ENCODE measurements at regions not wholly inside any gene's neighbourhood (a gene's known extent, or its start where the extent isn't known, plus 50 kb on each side); places are given as distances from the start of the nearest gene placed in this dataset.

GRCh38 chr9:7360513-7360912 lies 439.1 kb downstream of the DMAC1 start:
- no peak overlapping the region for H3K4me2 ChIP-seq (ENCODE audit: extremely low read depth, insufficient read depth, low read length)
- H2AFZ ChIP-seq (ENCODE audit: low read length), result no peak overlapping the region
- no peaks in the 10 kb centered on the region for H3K27me3 ChIP-seq (ENCODE audit: control insufficient read depth, insufficient read depth, low read length)
- TF ChIP-seq CTCF (conservative IDR thresholded peaks at IDR 0.05 in 1 of 2, IDR thresholded peaks at IDR 0.05 in 1 of 2; ENCODE audit: low read depth in 1 of 2, low read length in 2 of 2) (no peak), EZH2 (IDR thresholded peaks at IDR 0.05; ENCODE audit: low read length, missing control alignments) (no peak)
- no peak for DNase-seq (ENCODE audit: low read depth in 2 of 2)
- H3K27ac ChIP-seq (ENCODE audit: insufficient read depth, low read length), result no peak overlapping the region
- H3K9ac ChIP-seq (ENCODE audit: insufficient read depth, low read length), result no peak overlapping the region
- H4K20me1 ChIP-seq (ENCODE audit: control insufficient read depth, extremely low read depth, insufficient read depth, low read length), result no peaks in the 10 kb centered on the region
- no peaks in the 10 kb centered on the region for H3K4me1 ChIP-seq (ENCODE audit: control insufficient read depth, extremely low read depth, insufficient read depth, low read length)
- no peak overlapping the region for H3K4me3 ChIP-seq (replicated peaks in 1 of 4; ENCODE audit: control extremely low read depth in 1 of 4, insufficient read depth in 1 of 4, low read depth in 3 of 4, low read length in 4 of 4)
- H3K9me3 ChIP-seq (ENCODE audit: control insufficient read depth, insufficient read depth, low read depth, low read length), result no peaks in the 10 kb centered on the region
- no peaks in the 10 kb centered on the region for H3K36me3 ChIP-seq (ENCODE audit: control insufficient read depth, insufficient read depth, low read length)
- no peaks in the 10 kb centered on the region for H3K79me2 ChIP-seq (ENCODE audit: control insufficient read depth, insufficient read depth, low read length)

GRCh38 chr9:7358876-7359275 lies 440.7 kb downstream of the DMAC1 start:
- Histone ChIP-seq H3K79me2 (ENCODE audit: control insufficient read depth, insufficient read depth, low read length) (no peaks in the 10 kb centered on the region), H3K4me3 (replicated peaks in 1 of 4; ENCODE audit: control extremely low read depth in 1 of 4, insufficient read depth in 1 of 4, low read depth in 3 of 4, low read length in 4 of 4) (no peak overlapping the region), H3K4me1 (ENCODE audit: control insufficient read depth, extremely low read depth, insufficient read depth, low read length) (no peaks in the 10 kb centered on the region), H4K20me1 (ENCODE audit: control insufficient read depth, extremely low read depth, insufficient read depth, low read length) (no peaks in the 10 kb centered on the region), H3K27me3 (ENCODE audit: control insufficient read depth, insufficient read depth, low read length) (no peaks in the 10 kb centered on the region), H3K9me3 (ENCODE audit: control insufficient read depth, insufficient read depth, low read depth, low read length) (no peaks in the 10 kb centered on the region), H3K9ac (ENCODE audit: insufficient read depth, low read length) (no peak overlapping the region), H2AFZ (ENCODE audit: low read length) (no peak overlapping the region), H3K27ac (ENCODE audit: insufficient read depth, low read length) (no peak overlapping the region), H3K4me2 (ENCODE audit: extremely low read depth, insufficient read depth, low read length) (no peak overlapping the region), H3K36me3 (ENCODE audit: control insufficient read depth, insufficient read depth, low read length) (no peaks in the 10 kb centered on the region)
- DNase-seq (ENCODE audit: low read depth in 2 of 2), result no peak
- TF ChIP-seq EZH2 (IDR thresholded peaks at IDR 0.05; ENCODE audit: low read length, missing control alignments), result no peak
- peak; percentile 14 to 32 for TF ChIP-seq CTCF (conservative IDR thresholded peaks at IDR 0.05 in 1 of 2, IDR thresholded peaks at IDR 0.05 in 1 of 2; ENCODE audit: low read depth in 1 of 2, low read length in 2 of 2)

GRCh38 chr9:7354704-7355103 lies 444.9 kb downstream of the DMAC1 start:
- no peak for TF ChIP-seq EZH2 (IDR thresholded peaks at IDR 0.05; ENCODE audit: low read length, missing control alignments)
- no peak for TF ChIP-seq CTCF (conservative IDR thresholded peaks at IDR 0.05 in 1 of 2, IDR thresholded peaks at IDR 0.05 in 1 of 2; ENCODE audit: low read depth in 1 of 2, low read length in 2 of 2)

More at GRCh38 chr9:7354704-7355103, 444.9 kb downstream of the DMAC1 start:
- H3K4me1 ChIP-seq (ENCODE audit: control insufficient read depth, extremely low read depth, insufficient read depth, low read length), result no peaks in the 10 kb centered on the region
- no peaks in the 10 kb centered on the region for H4K20me1 ChIP-seq (ENCODE audit: control insufficient read depth, extremely low read depth, insufficient read depth, low read length)
- no peak for DNase-seq (ENCODE audit: low read depth in 2 of 2)
- no peaks in the 10 kb centered on the region for H3K27me3 ChIP-seq (ENCODE audit: control insufficient read depth, insufficient read depth, low read length)
- H3K79me2 ChIP-seq (ENCODE audit: control insufficient read depth, insufficient read depth, low read length), result no peaks in the 10 kb centered on the region
- no peak overlapping the region for H3K4me3 ChIP-seq (replicated peaks in 1 of 4; ENCODE audit: control extremely low read depth in 1 of 4, insufficient read depth in 1 of 4, low read depth in 3 of 4, low read length in 4 of 4)
- H3K9ac ChIP-seq (ENCODE audit: insufficient read depth, low read length), result no peak overlapping the region
- no peak overlapping the region for H2AFZ ChIP-seq (ENCODE audit: low read length)
- H3K36me3 ChIP-seq (ENCODE audit: control insufficient read depth, insufficient read depth, low read length), result no peaks in the 10 kb centered on the region
- H3K9me3 ChIP-seq (ENCODE audit: control insufficient read depth, insufficient read depth, low read depth, low read length), result no peaks in the 10 kb centered on the region
- no peak overlapping the region for H3K27ac ChIP-seq (ENCODE audit: insufficient read depth, low read length)
- no peak overlapping the region for H3K4me2 ChIP-seq (ENCODE audit: extremely low read depth, insufficient read depth, low read length)

All from fibroblast of lung (primary cell).